WTC11 (cell line): ENCODE measurements at regions not wholly inside any gene's neighbourhood (a gene's known extent, or its start where the extent isn't known, plus 50 kb on each side); places are given as distances from the start of the nearest gene placed in this dataset.

Experiments
- CREM ChIP-seq: sonication (generic); formaldehyde crosslinking; IDR thresholded peaks from 2 replicates; pipeline ENCODE4 v1.8.1; 2022; ENCODE audit warnings: mild to moderate bottlenecking, missing genetic modification reagents, moderate library complexity
- CTCF ChIP-seq: fragments of 200-600 bp; IDR thresholded peaks from 2 replicates; pipeline ENCODE4 v1.8.0; 2022; ENCODE audit warnings: antibody characterized with exemption
- ETV6 ChIP-seq: sonication (generic); formaldehyde crosslinking; IDR thresholded peaks from 2 replicates; pipeline ENCODE4 v1.8.1; 2022; ENCODE audit warnings: mild to moderate bottlenecking, missing genetic modification reagents
- MXD4 ChIP-seq: fragments of 250-450 bp; sonication (Bioruptor Pico); IDR thresholded peaks from 2 replicates; pipeline ENCODE4 v1.8.0; 2021; ENCODE audit warnings: mild to moderate bottlenecking, moderate library complexity, borderline replicate concordance
- NR2C2 ChIP-seq: sonication (generic); formaldehyde crosslinking; IDR thresholded peaks from 2 replicates; pipeline ENCODE4 v1.8.0; 2022; ENCODE audit warnings: mild to moderate bottlenecking, missing genetic modification reagents
- USF1 ChIP-seq: sonication (generic); formaldehyde crosslinking; IDR thresholded peaks from 2 replicates; pipeline ENCODE4 v1.8.0; 2022; ENCODE audit warnings: mild to moderate bottlenecking, missing genetic modification reagents
- TF ChIP-seq, protein P1 (sequence below): sonication (generic); formaldehyde crosslinking; IDR thresholded peaks from 2 replicates; pipeline ENCODE4 v1.8.1; 2022; ENCODE audit warnings: low read depth, missing genetic modification reagents, borderline replicate concordance

- TF ChIP-seq CTCF, result no peak
- TF ChIP-seq, protein P1, sequence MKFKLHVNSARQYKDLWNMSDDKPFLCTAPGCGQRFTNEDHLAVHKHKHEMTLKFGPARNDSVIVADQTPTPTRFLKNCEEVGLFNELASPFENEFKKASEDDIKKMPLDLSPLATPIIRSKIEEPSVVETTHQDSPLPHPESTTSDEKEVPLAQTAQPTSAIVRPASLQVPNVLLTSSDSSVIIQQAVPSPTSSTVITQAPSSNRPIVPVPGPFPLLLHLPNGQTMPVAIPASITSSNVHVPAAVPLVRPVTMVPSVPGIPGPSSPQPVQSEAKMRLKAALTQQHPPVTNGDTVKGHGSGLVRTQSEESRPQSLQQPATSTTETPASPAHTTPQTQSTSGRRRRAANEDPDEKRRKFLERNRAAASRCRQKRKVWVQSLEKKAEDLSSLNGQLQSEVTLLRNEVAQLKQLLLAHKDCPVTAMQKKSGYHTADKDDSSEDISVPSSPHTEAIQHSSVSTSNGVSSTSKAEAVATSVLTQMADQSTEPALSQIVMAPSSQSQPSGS, result no peak
- TF ChIP-seq ETV6 (CRISPR knock-in tag), result no peak
- TF ChIP-seq MXD4 (CRISPR knock-in tag), result no peak
- no peak for TF ChIP-seq CREM (CRISPR knock-in tag)
- no peak for TF ChIP-seq USF1 (CRISPR knock-in tag)
- no peak for TF ChIP-seq NR2C2 (CRISPR knock-in tag)
These were observed 60.5 kb upstream of the POMGNT2 start for GRCh38 chr3:43166406-43166805.
